Lower leg skin (tissue), 4 donors: ENCODE measurements at regions not wholly inside any gene's neighbourhood (a gene's known extent, or its start where the extent isn't known, plus 50 kb on each side); places are given as distances from the start of the nearest gene placed in this dataset.
"Not testable (repeated sequence)": the region's sequence is repeated elsewhere in the genome, so short reads cannot be mapped to it uniquely, and the experiment has no call there.

Source experiments
- DNase-seq, 2 donors: peaks; one replicate each; pipeline ENCODE4 v3.0.0-alpha.2; 2019; ENCODE audit warnings: low spot score in 2 of 2
- H3K4me3 ChIP-seq: fragments of 200-600 bp; sonication (generic); 2 replicates; pipeline ENCODE4 v1.5.1; 2017; ENCODE audit warnings: mild to moderate bottlenecking, low read depth; ENCODE audit not compliant: poor library complexity, severe bottlenecking
- CTCF ChIP-seq, 3 donors: fragments of 450-650 bp; IDR thresholded peaks; one replicate each; pipeline ENCODE4 v1.5.1; 2016; ENCODE audit warnings: antibody characterized with exemption in 3 of 3, mild to moderate bottlenecking in 3 of 3, moderate library complexity in 2 of 3
- POLR2A ChIP-seq, 2 donors: fragments of 450-650 bp; IDR thresholded peaks; one replicate each; pipeline ENCODE4 v1.6.1; 2016 to 2017; ENCODE audit warnings: antibody characterized with exemption in 2 of 2, mild to moderate bottlenecking in 1 of 2, moderate library complexity in 1 of 2
- WGBS, 2 donors: methylation state at CpG; one replicate each; pipeline ENCODE4 v1.1.5; 2018; 5-methylcytosine and 5-hydroxymethylcytosine counted together
- intact Hi-C: fragments of 100-400 bp; cut with DNase I; formaldehyde crosslinking; loops from one replicate; pipeline ENCODE4 v1.15.0; 2023; ENCODE audit warnings: low total_unique reads

- no peak for DNase-seq
- intact Hi-C loops = no loop called here
- TF ChIP-seq POLR2A (IDR thresholded peaks at IDR 0.05) (no peak), CTCF (IDR thresholded peaks at IDR 0.05) (no peak)
- WGBS, 2 donors = 76 to 78% methylated on average over 4 of the region's 4 CpGs
- H3K4me3 ChIP-seq = no peak overlapping the region
Measured at GRCh38 chr13:79937311-79937710, 403.6 kb downstream of the SPRY2 start.

GRCh38 chr13:79936368-79937136 is 404.4 kb downstream of the SPRY2 start:
- peak in 1 of 2 donors; percentile 30 for DNase-seq
- H3K4me3 ChIP-seq = no peak overlapping the region
- intact Hi-C loops = no loop called here
- WGBS, 2 donors = 26 to 33% methylated on average over 12 of the region's 12 CpGs
- TF ChIP-seq POLR2A (IDR thresholded peaks at IDR 0.05) (no peak), CTCF (IDR thresholded peaks at IDR 0.05) (no peak)

GRCh38 chr13:79935121-79935520 is 405.8 kb downstream of the SPRY2 start:
- no peak for TF ChIP-seq POLR2A (IDR thresholded peaks at IDR 0.05)
- no peak for TF ChIP-seq CTCF (IDR thresholded peaks at IDR 0.05)
- intact Hi-C loops = no loop called here
- no peak overlapping the region for H3K4me3 ChIP-seq
- no peak for DNase-seq

GRCh38 chr13:79933389-79933788 is 407.5 kb downstream of the SPRY2 start:
- WGBS, 2 donors = 95 to 100% methylated on average over 2 of the region's 2 CpGs
- TF ChIP-seq CTCF (IDR thresholded peaks at IDR 0.05) = no peak
- no peak for TF ChIP-seq POLR2A (IDR thresholded peaks at IDR 0.05)
- no peak for DNase-seq
- H3K4me3 ChIP-seq = no peak overlapping the region
- intact Hi-C loops = no loop called here

GRCh38 chr13:79932556-79932955 is 408.4 kb downstream of the SPRY2 start:
- DNase-seq = no peak
- TF ChIP-seq CTCF (IDR thresholded peaks at IDR 0.05) = no peak
- TF ChIP-seq POLR2A (IDR thresholded peaks at IDR 0.05) = no peak
- no peak overlapping the region for H3K4me3 ChIP-seq
- intact Hi-C loops = no loop called here
- 71 to 73% methylated on average over 2 of the region's 2 CpGs for WGBS, 2 donors

- 96% methylated on average over 1 of the region's 1 CpG for WGBS, 2 donors
- intact Hi-C loops, H3K4me3 ChIP-seq, DNase-seq: not testable (repeated sequence)
Measured at GRCh38 chr13:79923973-79924556, 416.9 kb downstream of the SPRY2 start.
